H1 (cell line): ENCODE measurements at regions not wholly inside any gene's neighbourhood (a gene's known extent, or its start where the extent isn't known, plus 50 kb on each side); places are given as distances from the start of the nearest gene placed in this dataset.

Experiments
- CTCF ChIA-PET: fragments of 300-600 bp; sonication (Branson Sonifier 250); formaldehyde crosslinking; loops from one replicate; lab custom pipeline; 2021; ENCODE audit not compliant: partially characterized antibody; lab: Charles Lee
- POLR2A ChIA-PET: fragments of 300-600 bp; sonication (Branson Sonifier 250); formaldehyde crosslinking; loops from one replicate; lab custom pipeline; 2021; ENCODE audit warnings: inconsistent platforms; ENCODE audit not compliant: partially characterized antibody; lab: Charles Lee
- DNase-seq, 2 experiments: peaks; one replicate each; pipeline versions ENCODE4 v3.0.0 to v3.0.0-alpha.2; 2010 to 2022; ENCODE audit warnings: low spot score in 2 of 2, low read depth in 1 of 2, mixed read lengths in 1 of 2
- FAIRE-seq: peaks from 2 replicates; lab custom pipeline; 2011; peaks lifted over from hg19 to GRCh38; lab: Jason Lieb, UNC
- H2AFZ ChIP-seq: 2 replicates; pipeline ENCODE4 v1.8.1; 2012; ENCODE audit warnings: low read length, inconsistent platforms
- H2AK5ac ChIP-seq: 2 replicates; pipeline ENCODE4 v1.6.1; 2013; ENCODE audit warnings: low read depth, low read length
- H2BK120ac ChIP-seq: replicated peaks from 2 replicates; pipeline ENCODE3; 2013; ENCODE audit warnings: low read depth, low read length, inconsistent platforms
- H2BK12ac ChIP-seq: 2 replicates; pipeline ENCODE4 v1.6.1; 2013; ENCODE audit warnings: low read depth, low read length
- H2BK15ac ChIP-seq: 2 replicates; pipeline ENCODE4 v1.6.1; 2013; ENCODE audit warnings: low read length
- H2BK20ac ChIP-seq: 2 replicates; pipeline ENCODE4 v1.6.1; 2013; ENCODE audit warnings: low read length
- H2BK5ac ChIP-seq: 2 replicates; pipeline ENCODE4 v1.6.1; 2013; ENCODE audit warnings: low read depth, low read length
- H3K14ac ChIP-seq: 2 replicates; pipeline ENCODE4 v1.6.1; 2013; ENCODE audit warnings: inconsistent platforms; ENCODE audit not compliant: insufficient read length
- H3K18ac ChIP-seq: 2 replicates; pipeline ENCODE4 v1.6.1; 2013; ENCODE audit warnings: low read length; ENCODE audit errors: extremely low read depth
- H3K23ac ChIP-seq: 2 replicates; pipeline ENCODE4 v1.6.1; 2013; ENCODE audit warnings: inconsistent platforms; ENCODE audit not compliant: insufficient read length
- H3K23me2 ChIP-seq: 2 replicates; pipeline ENCODE4 v1.6.1; 2013; ENCODE audit warnings: low read depth, low read length
- H3K27ac ChIP-seq: 2 replicates; pipeline ENCODE4 v1.6.1; 2011; ENCODE audit warnings: low read depth, low read length, inconsistent platforms
- H3K27me3 ChIP-seq, 4 experiments: replicated peaks in 1 of 4; 1 replicate in 1 of 4; 2 replicates in 3 of 4; pipeline versions ENCODE4 v1.6.1 to v1.8.1; 2011 to 2013; ENCODE audit warnings: low read length in 3 of 4, mild to moderate bottlenecking in 3 of 4, inconsistent platforms in 2 of 4, mixed read lengths in 2 of 4, moderate library complexity in 1 of 4; ENCODE audit not compliant: control insufficient read depth in 3 of 4, insufficient read depth in 3 of 4; ENCODE audit errors: extremely low read depth in 1 of 4
- H3K36me3 ChIP-seq, 4 experiments: 2 replicates each; pipeline versions ENCODE4 v1.6.1 to v1.8.1; 2011 to 2013; ENCODE audit warnings: mild to moderate bottlenecking in 4 of 4, low read length in 3 of 4, moderate library complexity in 2 of 4, control low read depth in 1 of 4, inconsistent platforms in 1 of 4; ENCODE audit not compliant: insufficient read depth in 4 of 4, control insufficient read depth in 2 of 4
- H3K4ac ChIP-seq: replicated peaks from 2 replicates; pipeline ENCODE3; 2013; ENCODE audit warnings: low read length, low read depth, mixed read lengths, inconsistent platforms; ENCODE audit not compliant: insufficient read length
- H3K4me1 ChIP-seq, 4 experiments: replicated peaks in 1 of 4; 1 replicate in 1 of 4; 2 replicates in 3 of 4; pipeline versions ENCODE4 v1.6.1 to v1.8.1; 2011 to 2013; ENCODE audit warnings: low read length in 3 of 4, inconsistent platforms in 2 of 4, mixed read lengths in 1 of 4; ENCODE audit not compliant: insufficient read depth in 4 of 4, control insufficient read depth in 3 of 4
- H3K4me2 ChIP-seq, 2 experiments: 2 replicates each; pipeline versions ENCODE4 v1.6.1 to v1.8.1; 2011 to 2013; ENCODE audit warnings: low read depth in 2 of 2, low read length in 2 of 2, control low read depth in 1 of 2, inconsistent platforms in 1 of 2, mild to moderate bottlenecking in 1 of 2; ENCODE audit not compliant: insufficient read depth in 1 of 2
- H3K4me3 ChIP-seq, 4 experiments: fragments of 200-600, 300-600 bp in 1 of 4; sonication (generic), shearing (Covaris generic), sonication (Bioruptor Twin) in 1 of 4; 2 replicates each; pipeline versions ENCODE4 v1.5.1 to v1.8.1; 2011 to 2016; ENCODE audit warnings: low read length in 4 of 4, low read depth in 3 of 4, control low read depth in 2 of 4, inconsistent platforms in 2 of 4, mild to moderate bottlenecking in 2 of 4, mixed read lengths in 1 of 4, moderate library complexity in 1 of 4; ENCODE audit not compliant: insufficient read depth in 2 of 4; ENCODE audit errors: extremely low read depth in 1 of 4
- H3K56ac ChIP-seq: replicated peaks from 2 replicates; pipeline ENCODE3; 2013; ENCODE audit warnings: low read depth, mild to moderate bottlenecking, mixed read lengths, low read length, inconsistent platforms; ENCODE audit not compliant: insufficient read length
- H3K79me1 ChIP-seq: 2 replicates; pipeline ENCODE4 v1.6.1; 2013; ENCODE audit warnings: low read depth, low read length, control low read depth
- H3K79me2 ChIP-seq, 2 experiments: 2 replicates each; pipeline versions ENCODE4 v1.6.1 to v1.8.1; 2012 to 2013; ENCODE audit warnings: low read length in 2 of 2, mild to moderate bottlenecking in 2 of 2, inconsistent platforms in 1 of 2; ENCODE audit not compliant: insufficient read depth in 2 of 2, control insufficient read depth in 1 of 2
- H3K9ac ChIP-seq, 4 experiments: replicated peaks in 1 of 4; 1 replicate in 1 of 4; 2 replicates in 3 of 4; pipeline versions ENCODE4 v1.6.1 to v1.8.1; 2011 to 2013; ENCODE audit warnings: low read depth in 3 of 4, low read length in 3 of 4, control low read depth in 2 of 4, mild to moderate bottlenecking in 2 of 4, moderate library complexity in 2 of 4, inconsistent platforms in 1 of 4; ENCODE audit errors: extremely low read depth in 1 of 4
- H3K9me3 ChIP-seq, 2 experiments: 2 replicates each; pipeline versions ENCODE4 v1.6.1 to v1.8.1; 2012 to 2013; ENCODE audit warnings: mild to moderate bottlenecking in 2 of 2, moderate library complexity in 2 of 2, control low read depth in 1 of 2, inconsistent platforms in 1 of 2, low read depth in 1 of 2, low read length in 1 of 2, mixed read lengths in 1 of 2; ENCODE audit not compliant: insufficient read depth in 2 of 2
- H4K20me1 ChIP-seq, 2 experiments: replicated peaks in 1 of 2; 2 replicates each; pipeline versions ENCODE3 to v1.8.1; 2011 to 2013; ENCODE audit warnings: inconsistent platforms in 2 of 2, low read length in 2 of 2, mild to moderate bottlenecking in 1 of 2; ENCODE audit not compliant: insufficient read depth in 2 of 2, control insufficient read depth in 1 of 2
- H4K5ac ChIP-seq: 2 replicates; pipeline ENCODE4 v1.6.1; 2013; ENCODE audit warnings: low read length, low read depth, mixed read lengths, inconsistent platforms; ENCODE audit not compliant: insufficient read length
- H4K8ac ChIP-seq: 2 replicates; pipeline ENCODE4 v1.8.0; 2013; ENCODE audit warnings: mild to moderate bottlenecking, moderate library complexity, low read length, inconsistent platforms; ENCODE audit not compliant: insufficient read depth; ENCODE audit errors: extremely low read depth
- H4K91ac ChIP-seq: replicated peaks from 2 replicates; pipeline ENCODE3; 2013; ENCODE audit warnings: low read length, mixed read lengths, inconsistent platforms; ENCODE audit not compliant: insufficient read length
- BCL11A ChIP-seq, 2 experiments: IDR thresholded peaks; one replicate each; pipeline ENCODE4 v1.6.1; 2011; ENCODE audit warnings: low read depth in 2 of 2, low read length in 2 of 2, mild to moderate bottlenecking in 2 of 2
- whole genome bisulfite sequencing, 2 experiments: shearing (Covaris generic) in 1 of 2; methylation state at CpG; one replicate each; pipeline versions ENCODE4 v1.1.6 to v1.1.7; 2013 to 2015; ENCODE audit warnings: low lambda C conversion rate in 2 of 2, mixed read lengths in 2 of 2, inconsistent platforms in 1 of 2, low coverage in 1 of 2, missing lambda C conversion rate in 1 of 2; ENCODE audit not compliant: insufficient replicate concordance in 2 of 2, insufficient coverage in 1 of 2, insufficient read length in 1 of 2; ENCODE audit errors: extremely low coverage in 1 of 2, missing lambda C conversion rate in 1 of 2; 5-methylcytosine and 5-hydroxymethylcytosine counted together

DNA sequence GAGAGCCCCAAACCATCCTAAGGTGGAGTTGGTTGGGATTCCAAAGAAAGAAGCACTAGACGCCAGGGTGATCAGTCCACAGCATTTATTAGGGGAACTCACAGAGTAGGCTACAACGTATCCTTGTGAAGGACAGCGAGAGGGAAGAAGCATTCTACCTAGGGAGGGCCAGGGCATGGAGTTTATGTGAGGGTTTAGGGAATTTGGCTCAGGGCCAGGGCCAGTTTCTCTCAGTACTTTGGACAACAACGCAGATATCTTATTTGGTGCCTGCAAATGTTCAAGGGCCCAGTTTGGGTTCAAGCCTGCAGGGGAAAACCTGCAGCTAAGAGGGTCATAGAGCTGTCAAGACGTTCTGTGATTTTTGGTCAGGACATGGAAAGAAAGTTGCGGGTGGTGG is 73.9 kb upstream of the GJB6 start:
- Histone ChIP-seq H3K56ac (no peak overlapping the region), H3K4ac (no peak overlapping the region), H4K91ac (no peak overlapping the region), H3K4me1 (peaks cover 0 to 3% (median 3%) of the 10 kb centered on the region in 4 experiments; a peak in 2 of 7 replicates), H3K27ac (no peak overlapping the region), H2BK15ac (no peak overlapping the region), H2BK12ac (no peak overlapping the region), H2AK5ac (no peak overlapping the region), H2AFZ (no peak overlapping the region), H3K9ac (no peak overlapping the region), H3K9me3 (0 out of 4 replicates have a peak, but pooled peaks cover 0 to 3% of the 10 kb centered on the region in 2 experiments), H3K14ac (no peak overlapping the region), H3K4me2 (no peak overlapping the region), H3K23ac (no peak overlapping the region), H3K23me2 (peaks cover 2% of the 10 kb centered on the region; the same call in 1 of the 2 replicates), H3K4me3 (no peak overlapping the region), H4K20me1 (no peaks in the 10 kb centered on the region), H2BK120ac (no peak overlapping the region), H3K79me2 (no peaks in the 10 kb centered on the region), H3K18ac (no peak overlapping the region), H3K79me1 (no peaks in the 10 kb centered on the region), H3K27me3 (peaks cover 3 to 22% (median 13%) of the 10 kb centered on the region in 4 experiments; a peak in 6 of 7 replicates), H2BK5ac (no peak overlapping the region), H2BK20ac (no peak overlapping the region), H3K36me3 (no peaks in the 10 kb centered on the region), H4K8ac (peak overlapping the region; percentile 62; the same call in 1 of the 2 replicates), H4K5ac (no peak overlapping the region)
- FAIRE-seq (no peak), DNase-seq (no peak)
- no peak for TF ChIP-seq BCL11A (IDR thresholded peaks at IDR 0.05; ENCODE audit: low read depth in 2 of 2, low read length in 2 of 2)
- WGBS, 2 experiments = 92% methylated on average over 6 of the region's 6 CpGs; no CpG with 5 or more reads in 1 of the 2 experiments
- ChIA-PET POLR2A (no interaction called here), CTCF (interaction anchor here (1.4 kb wide), 1 partner anchor 109 kb away, joined by 3 read pairs; no protein-coding TSS in a partner anchor)
